HL-60 (cell line): ENCODE measurements at regions not wholly inside any gene's neighbourhood (a gene's known extent, or its start where the extent isn't known, plus 50 kb on each side); places are given as distances from the start of the nearest gene placed in this dataset.

Experiments
- DNase-seq, 2 experiments: peaks; one replicate each; pipeline ENCODE4 v3.0.0-alpha.2; 2010 to 2020; ENCODE audit warnings: low read depth in 1 of 2, low spot score in 1 of 2
- H3K27ac ChIP-seq: fragments of 250-450 bp; sonication (Bioruptor Pico); replicated peaks from 2 replicates; pipeline ENCODE4 v1.5.1; 2020; ENCODE audit warnings: mild to moderate bottlenecking, moderate library complexity
- H3K27me3 ChIP-seq: fragments of 250-450 bp; sonication (Bioruptor Pico); 2 replicates; pipeline ENCODE4 v1.5.1; 2021; ENCODE audit warnings: mild to moderate bottlenecking, moderate library complexity; ENCODE audit not compliant: insufficient read depth, poor library complexity, severe bottlenecking
- H3K4me3 ChIP-seq: replicated peaks from 2 replicates; pipeline ENCODE4 v1.5.1; 2011; ENCODE audit warnings: mild to moderate bottlenecking, control low read depth, low read length; ENCODE audit not compliant: insufficient read depth
- CTCF ChIP-seq: IDR thresholded peaks from one replicate; pipeline ENCODE4 v1.5.1; 2011; ENCODE audit warnings: low read length, control low read depth, inconsistent platforms; ENCODE audit not compliant: insufficient read depth
- GABPA ChIP-seq: IDR thresholded peaks from 2 replicates; pipeline ENCODE4 v1.6.1; 2012; ENCODE audit warnings: low read depth
- POLR2AphosphoS5 ChIP-seq: IDR thresholded peaks from 2 replicates; pipeline ENCODE4 v1.6.1; 2012; ENCODE audit warnings: low read depth
- SPI1 ChIP-seq: IDR thresholded peaks from 2 replicates; pipeline ENCODE4 v1.6.1; 2012; ENCODE audit warnings: low read depth, mild to moderate bottlenecking, borderline replicate concordance
- TF ChIP-seq, protein P1 (sequence below): IDR thresholded peaks from 2 replicates; pipeline ENCODE4 v1.6.1; 2012; ENCODE audit warnings: low read depth; ENCODE audit not compliant: insufficient replicate concordance

- Histone ChIP-seq H3K4me3 (no peak overlapping the region), H3K27ac (no peak overlapping the region), H3K27me3 (peaks cover 2% of the 10 kb centered on the region)
- no peak for TF ChIP-seq POLR2AphosphoS5
- no peak for TF ChIP-seq CTCF
- TF ChIP-seq SPI1: no peak
- TF ChIP-seq GABPA: no peak
- TF ChIP-seq, protein P1, sequence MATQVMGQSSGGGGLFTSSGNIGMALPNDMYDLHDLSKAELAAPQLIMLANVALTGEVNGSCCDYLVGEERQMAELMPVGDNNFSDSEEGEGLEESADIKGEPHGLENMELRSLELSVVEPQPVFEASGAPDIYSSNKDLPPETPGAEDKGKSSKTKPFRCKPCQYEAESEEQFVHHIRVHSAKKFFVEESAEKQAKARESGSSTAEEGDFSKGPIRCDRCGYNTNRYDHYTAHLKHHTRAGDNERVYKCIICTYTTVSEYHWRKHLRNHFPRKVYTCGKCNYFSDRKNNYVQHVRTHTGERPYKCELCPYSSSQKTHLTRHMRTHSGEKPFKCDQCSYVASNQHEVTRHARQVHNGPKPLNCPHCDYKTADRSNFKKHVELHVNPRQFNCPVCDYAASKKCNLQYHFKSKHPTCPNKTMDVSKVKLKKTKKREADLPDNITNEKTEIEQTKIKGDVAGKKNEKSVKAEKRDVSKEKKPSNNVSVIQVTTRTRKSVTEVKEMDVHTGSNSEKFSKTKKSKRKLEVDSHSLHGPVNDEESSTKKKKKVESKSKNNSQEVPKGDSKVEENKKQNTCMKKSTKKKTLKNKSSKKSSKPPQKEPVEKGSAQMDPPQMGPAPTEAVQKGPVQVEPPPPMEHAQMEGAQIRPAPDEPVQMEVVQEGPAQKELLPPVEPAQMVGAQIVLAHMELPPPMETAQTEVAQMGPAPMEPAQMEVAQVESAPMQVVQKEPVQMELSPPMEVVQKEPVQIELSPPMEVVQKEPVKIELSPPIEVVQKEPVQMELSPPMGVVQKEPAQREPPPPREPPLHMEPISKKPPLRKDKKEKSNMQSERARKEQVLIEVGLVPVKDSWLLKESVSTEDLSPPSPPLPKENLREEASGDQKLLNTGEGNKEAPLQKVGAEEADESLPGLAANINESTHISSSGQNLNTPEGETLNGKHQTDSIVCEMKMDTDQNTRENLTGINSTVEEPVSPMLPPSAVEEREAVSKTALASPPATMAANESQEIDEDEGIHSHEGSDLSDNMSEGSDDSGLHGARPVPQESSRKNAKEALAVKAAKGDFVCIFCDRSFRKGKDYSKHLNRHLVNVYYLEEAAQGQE: no peak
- DNase-seq: no peak
Observed at GRCh38 chr11:119964136-119965025, 173.5 kb downstream of the TRIM29 start.

- H3K4me3 ChIP-seq: no peak overlapping the region
- no peak for DNase-seq
- no peak overlapping the region for H3K27ac ChIP-seq
- TF ChIP-seq, protein P1: no peak
- TF ChIP-seq GABPA: no peak
- no peak for TF ChIP-seq SPI1
- no peak for TF ChIP-seq CTCF
- TF ChIP-seq POLR2AphosphoS5: no peak
- peaks cover 3% of the 10 kb centered on the region for H3K27me3 ChIP-seq
Observed at GRCh38 chr11:119957951-119958350, 180.0 kb downstream of the TRIM29 start.

DNA sequence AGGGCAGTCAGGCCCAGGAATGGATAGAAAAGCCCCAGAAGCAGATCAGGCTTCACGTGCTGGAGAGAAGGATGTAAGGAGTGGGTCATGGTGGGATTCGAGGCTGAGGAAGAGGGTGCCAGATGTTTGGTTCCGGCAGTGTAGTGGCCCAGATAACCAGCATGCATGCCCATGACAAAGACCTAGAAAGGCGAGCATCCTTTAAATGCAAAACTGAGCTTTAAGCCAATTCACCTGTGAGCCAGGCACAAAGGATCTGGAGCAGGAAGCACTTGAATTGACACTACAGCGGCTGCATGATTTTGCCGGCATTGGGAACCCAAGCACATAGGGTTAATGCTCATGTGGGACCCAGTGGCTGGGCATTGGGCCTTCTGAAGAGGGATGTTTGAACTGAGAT, 185.5 kb downstream of the TRIM29 start:
- Histone ChIP-seq H3K27ac (no peak overlapping the region), H3K27me3 (no peaks in the 10 kb centered on the region), H3K4me3 (no peak overlapping the region)
- no peak for TF ChIP-seq CTCF
- TF ChIP-seq, protein P1: no peak
- TF ChIP-seq GABPA: no peak
- no peak for TF ChIP-seq SPI1
- no peak for TF ChIP-seq POLR2AphosphoS5
- DNase-seq: no peak
